ENCODE measurements at regions not wholly inside any gene's neighbourhood (a gene's known extent, or its start where the extent isn't known, plus 50 kb on each side); places are given as distances from the start of the nearest gene placed in this dataset.

GRCh38 chr20:20894753-20895152 is 182.3 kb upstream of the RALGAPA2 start:
- intact Hi-C loops (cut with DNase I), result no loop called here
- TF ChIP-seq CTCF (IDR thresholded peaks at IDR 0.05) (peak in 1 of 6 experiments; percentile 4), POLR2A (IDR thresholded peaks at IDR 0.05) (no peak)

DNA sequence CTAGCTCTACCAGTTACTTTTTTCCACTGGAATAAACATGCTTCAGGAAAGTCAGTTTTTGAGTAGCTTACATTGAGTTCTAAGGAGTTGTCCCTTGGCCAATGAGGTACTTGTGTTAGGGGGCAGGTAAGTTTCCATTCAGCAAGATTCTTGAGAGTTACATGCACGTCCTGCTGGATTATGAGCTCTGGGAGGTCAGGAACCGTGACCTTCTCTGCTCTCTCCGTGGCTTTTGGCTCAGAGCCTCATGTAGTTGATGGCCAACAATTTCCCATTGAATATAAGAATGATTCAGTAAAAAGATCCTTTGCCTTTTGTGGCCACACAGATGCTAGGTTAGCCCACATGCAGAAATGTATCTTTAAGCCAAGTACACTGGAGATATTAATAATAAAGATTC is 181.8 kb upstream of the RALGAPA2 start:
- WGBS, 2 donors, result 5 to 18% methylated on average over 3 of the region's 3 CpGs
- TF ChIP-seq CTCF (IDR thresholded peaks at IDR 0.05) (no peak), POLR2A (IDR thresholded peaks at IDR 0.05) (no peak)
- H3K27me3 ChIP-seq, result no peaks in the 10 kb centered on the region
- peak overlapping the region; percentile 30 to 67 (median 63) for H3K27ac ChIP-seq
- peaks cover 24 to 25% of the 10 kb centered on the region in 2 donors for H3K4me1 ChIP-seq
- intact Hi-C loops (cut with DNase I), result no loop called here
- H3K36me3 ChIP-seq, result no peaks in the 10 kb centered on the region
- no peak overlapping the region for H3K4me3 ChIP-seq (replicated peaks in 1 of 3)
- DNase-seq, result peak; percentile 85 to 86
- no peaks in the 10 kb centered on the region for H3K9me3 ChIP-seq

More at GRCh38 chr20:20894753-20895152, 182.3 kb upstream of the RALGAPA2 start:
- no peak overlapping the region for H3K4me3 ChIP-seq (replicated peaks in 1 of 3)
- peak; percentile 79 to 84 for DNase-seq
- no peaks in the 10 kb centered on the region for H3K36me3 ChIP-seq
- peaks cover 24 to 25% of the 10 kb centered on the region in 2 donors for H3K4me1 ChIP-seq
- no peaks in the 10 kb centered on the region for H3K27me3 ChIP-seq
- 35 to 38% methylated on average over 13 of the region's 13 CpGs for WGBS, 2 donors
- peak overlapping the region; percentile 30 to 67 (median 63) for H3K27ac ChIP-seq
- no peaks in the 10 kb centered on the region for H3K9me3 ChIP-seq

DNA sequence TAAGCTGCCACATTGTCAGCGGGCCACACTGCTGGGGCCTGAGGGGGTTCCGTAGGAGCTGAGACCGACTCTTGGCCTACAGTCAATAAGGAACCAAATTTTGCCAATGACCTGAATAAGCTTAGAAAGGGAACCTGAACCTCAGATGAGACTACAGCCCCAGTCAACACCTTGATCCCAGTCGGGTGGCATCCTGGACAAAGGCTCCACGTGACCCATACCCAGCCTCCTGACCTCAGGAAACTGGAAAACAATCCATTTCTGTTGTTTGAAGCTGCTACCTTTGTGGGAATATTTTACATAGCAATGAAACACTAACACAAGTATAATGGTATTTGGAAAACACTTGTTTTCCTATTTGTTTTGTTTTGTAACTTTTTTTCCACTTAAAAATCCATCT is 179.9 kb upstream of the RALGAPA2 start:
- 82 to 86% methylated on average over 5 of the region's 5 CpGs for WGBS, 2 donors
- no peak overlapping the region for H3K27ac ChIP-seq
- peaks cover 24 to 25% of the 10 kb centered on the region in 2 donors for H3K4me1 ChIP-seq
- H3K27me3 ChIP-seq, result no peaks in the 10 kb centered on the region
- no peaks in the 10 kb centered on the region for H3K36me3 ChIP-seq
- intact Hi-C loops (cut with DNase I), result no loop called here
- TF ChIP-seq POLR2A (IDR thresholded peaks at IDR 0.05) (no peak), CTCF (IDR thresholded peaks at IDR 0.05) (no peak)
- H3K4me3 ChIP-seq (replicated peaks in 1 of 3), result no peak overlapping the region
- DNase-seq, result no peak
- no peaks in the 10 kb centered on the region for H3K9me3 ChIP-seq

DNA sequence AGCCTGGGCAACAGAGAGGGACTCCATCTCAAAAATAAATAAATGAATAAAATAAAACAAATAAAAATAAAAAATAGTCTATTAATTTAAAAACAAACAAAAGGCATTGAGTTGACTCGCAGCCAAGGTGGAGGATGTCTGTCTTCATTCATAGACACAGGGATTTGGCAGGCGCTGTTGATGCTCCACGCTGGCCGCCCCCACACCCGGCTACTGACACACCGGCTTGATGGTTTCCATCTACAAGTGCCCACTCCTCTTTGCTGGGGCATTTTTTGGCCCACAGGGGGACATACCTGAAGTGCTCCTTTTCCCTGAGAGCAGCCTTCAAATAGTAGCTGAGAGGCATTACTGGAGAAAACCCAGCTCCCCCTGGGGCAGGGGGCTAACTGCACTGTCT is 178.3 kb upstream of the RALGAPA2 start:
- Histone ChIP-seq H3K36me3 (no peaks in the 10 kb centered on the region), H3K4me3 (replicated peaks in 1 of 3) (no peak overlapping the region), H3K27me3 (no peaks in the 10 kb centered on the region), H3K27ac (no peak overlapping the region), H3K9me3 (no peaks in the 10 kb centered on the region), H3K4me1 (peaks cover 19 to 24% of the 10 kb centered on the region in 2 donors)
- DNase-seq, result no peak
- WGBS, 2 donors, result 71 to 81% methylated on average over 6 of the region's 6 CpGs
- no peak for TF ChIP-seq POLR2A (IDR thresholded peaks at IDR 0.05)
- TF ChIP-seq CTCF (IDR thresholded peaks at IDR 0.05), result no peak
- intact Hi-C loops (cut with DNase I), result no loop called here

DNA sequence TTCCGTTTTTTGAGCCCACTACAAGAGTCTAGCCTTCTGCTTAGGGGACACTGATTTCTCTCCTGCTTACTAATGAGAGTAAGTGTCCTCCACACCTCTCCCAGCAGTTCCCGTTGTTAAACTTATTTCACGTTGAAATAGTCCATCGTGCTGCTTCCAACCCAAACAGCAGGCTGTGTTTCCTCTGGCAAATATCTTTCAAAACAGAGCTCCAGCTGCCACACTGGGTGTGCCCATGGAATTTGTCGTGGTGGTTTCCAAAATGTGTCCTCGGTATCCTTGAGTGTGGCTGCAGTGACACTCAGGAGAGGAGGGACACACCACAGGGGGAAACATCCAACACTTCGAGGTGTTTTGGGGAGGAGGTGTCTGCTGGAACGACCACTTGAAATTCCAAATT is 176.5 kb upstream of the RALGAPA2 start:
- H3K4me3 ChIP-seq (replicated peaks in 1 of 3), result no peak overlapping the region
- no peaks in the 10 kb centered on the region for H3K36me3 ChIP-seq
- no peak overlapping the region for H3K27ac ChIP-seq
- WGBS, 2 donors, result 61 to 68% methylated on average over 8 of the region's 8 CpGs
- H3K9me3 ChIP-seq, result no peaks in the 10 kb centered on the region
- DNase-seq, result no peak
- intact Hi-C loops (cut with DNase I), result no loop called here
- TF ChIP-seq POLR2A (IDR thresholded peaks at IDR 0.05), result no peak
- no peak for TF ChIP-seq CTCF (IDR thresholded peaks at IDR 0.05)
- H3K4me1 ChIP-seq, result peaks cover 10 to 11% of the 10 kb centered on the region in 2 donors
- no peaks in the 10 kb centered on the region for H3K27me3 ChIP-seq

Data from thyroid gland (tissue), 4 donors.